ENCODE measurements at regions not wholly inside any gene's neighbourhood (a gene's known extent, or its start where the extent isn't known, plus 50 kb on each side); places are given as distances from the start of the nearest gene placed in this dataset.

- no peaks in the 10 kb centered on the region for H3K4me1 ChIP-seq
- DNase-seq, result no peak
- no peak for TF ChIP-seq CTCF (IDR thresholded peaks at IDR 0.05; ENCODE audit: low read depth, low read length)
- H3K9me3 ChIP-seq, result no peaks in the 10 kb centered on the region
- H3K27me3 ChIP-seq, result no peaks in the 10 kb centered on the region
- H3K36me3 ChIP-seq, result no peaks in the 10 kb centered on the region
- H3K4me3 ChIP-seq (ENCODE audit: low read depth, low read length), result no peak overlapping the region
These were observed 120.2 kb downstream of the CYP26A1 start for GRCh38 chr10:93193906-93194305.

- H3K4me3 ChIP-seq (ENCODE audit: low read depth, low read length), result no peak overlapping the region; the same call in 1 of the 2 replicates
- no peak for DNase-seq
- no peaks in the 10 kb centered on the region for H3K27me3 ChIP-seq
- no peaks in the 10 kb centered on the region for H3K4me1 ChIP-seq
- TF ChIP-seq CTCF (IDR thresholded peaks at IDR 0.05; ENCODE audit: low read depth, low read length), result no peak
- no peaks in the 10 kb centered on the region for H3K9me3 ChIP-seq
- H3K36me3 ChIP-seq, result no peaks in the 10 kb centered on the region
These were observed 124.9 kb downstream of the CYP26A1 start for GRCh38 chr10:93198401-93199131.

- H3K4me1 ChIP-seq, result no peaks in the 10 kb centered on the region
- TF ChIP-seq CTCF (IDR thresholded peaks at IDR 0.05; ENCODE audit: low read depth, low read length), result no peak
- peak overlapping the region; percentile 7; the same call in 1 of the 2 replicates for H3K4me3 ChIP-seq (ENCODE audit: low read depth, low read length)
- H3K36me3 ChIP-seq, result no peaks in the 10 kb centered on the region
- H3K27me3 ChIP-seq, result no peaks in the 10 kb centered on the region
- DNase-seq, result no peak
- H3K9me3 ChIP-seq, result no peaks in the 10 kb centered on the region
These were observed 125.6 kb downstream of the CYP26A1 start for GRCh38 chr10:93199191-93199751.

GRCh38 chr10:93204494-93205485 is 131.1 kb downstream of the CYP26A1 start:
- Histone ChIP-seq H3K9me3 (no peaks in the 10 kb centered on the region), H3K27me3 (no peaks in the 10 kb centered on the region), H3K4me1 (no peaks in the 10 kb centered on the region), H3K36me3 (no peaks in the 10 kb centered on the region), H3K4me3 (ENCODE audit: low read depth, low read length) (no peak overlapping the region)
- no peak for DNase-seq
- TF ChIP-seq CTCF (IDR thresholded peaks at IDR 0.05; ENCODE audit: low read depth, low read length), result no peak

- Histone ChIP-seq H3K9me3 (no peaks in the 10 kb centered on the region), H3K36me3 (no peaks in the 10 kb centered on the region), H3K4me1 (no peaks in the 10 kb centered on the region), H3K4me3 (ENCODE audit: low read depth, low read length) (no peak overlapping the region), H3K27me3 (no peaks in the 10 kb centered on the region)
- DNase-seq, result no peak
- no peak for TF ChIP-seq CTCF (IDR thresholded peaks at IDR 0.05; ENCODE audit: low read depth, low read length)
These were observed 133.0 kb downstream of the CYP26A1 start for GRCh38 chr10:93206652-93207051.

Measured in BE2C (cell line).